IMR-90 (cell line): ENCODE measurements at regions not wholly inside any gene's neighbourhood (a gene's known extent, or its start where the extent isn't known, plus 50 kb on each side); places are given as distances from the start of the nearest gene placed in this dataset.

Experiments
- ATAC-seq: fragments of 200-7000 bp; cut with Tn5 transposase; 2 replicates; pipeline ENCODE4 v1.9.1; 2020; ENCODE audit warnings: low read depth, mild to moderate bottlenecking, moderate library complexity
- BruUV-seq: library from RNA; stranded (reverse); fragments of 400-500 nt; replicated peaks from 2 replicates; lab custom pipeline; 2021; lab: Mats Ljungman, UMichigan
- CTCF ChIA-PET: fragments of 300-600 bp; formaldehyde crosslinking; extraction: SDS; loops from one replicate; lab custom pipeline; 2021; ENCODE audit warnings: antibody characterized with exemption; lab: Yijun Ruan, JAX
- POLR2A ChIA-PET: fragments of 300-600 bp; sonication (Branson Sonifier 250); formaldehyde crosslinking; loops from one replicate; lab custom pipeline; 2022; ENCODE audit warnings: antibody characterized with exemption; ENCODE audit not compliant: unreplicated experiment; lab: Charles Lee
- DNase-seq: peaks from one replicate; pipeline ENCODE4 v3.0.0; 2013
- H2AFZ ChIP-seq: replicated peaks from 2 replicates; pipeline ENCODE3; 2013; ENCODE audit warnings: low read length, mild to moderate bottlenecking; ENCODE audit not compliant: poor library complexity
- H2AK5ac ChIP-seq: 2 replicates; pipeline ENCODE4 v1.6.1; 2013; ENCODE audit warnings: low read depth, low read length, inconsistent platforms
- H2AK9ac ChIP-seq: replicated peaks from 2 replicates; pipeline ENCODE3; 2013; ENCODE audit warnings: mild to moderate bottlenecking, low read depth, low read length, moderate library complexity; ENCODE audit not compliant: poor library complexity
- H2BK120ac ChIP-seq: 2 replicates; pipeline ENCODE4 v1.6.1; 2013; ENCODE audit warnings: low read depth, low read length, inconsistent platforms
- H2BK15ac ChIP-seq: 3 replicates; pipeline ENCODE4 v1.6.1; 2013; ENCODE audit warnings: low read depth, low read length, inconsistent platforms
- H2BK20ac ChIP-seq: 2 replicates; pipeline ENCODE4 v1.6.1; 2013; ENCODE audit warnings: low read depth, mild to moderate bottlenecking, inconsistent platforms, low read length, moderate library complexity
- H2BK5ac ChIP-seq: 2 replicates; pipeline ENCODE4 v1.6.1; 2013; ENCODE audit warnings: mild to moderate bottlenecking, low read depth, low read length, inconsistent platforms; ENCODE audit not compliant: poor library complexity, severe bottlenecking
- H3K14ac ChIP-seq: replicated peaks from 2 replicates; pipeline ENCODE4 v1.6.1; 2013; ENCODE audit warnings: low read depth, low read length, inconsistent platforms
- H3K18ac ChIP-seq: 2 replicates; pipeline ENCODE4 v1.6.1; 2013; ENCODE audit warnings: low read depth, low read length, control low read depth
- H3K23ac ChIP-seq: 2 replicates; pipeline ENCODE4 v1.6.1; 2013; ENCODE audit warnings: low read depth, low read length, inconsistent platforms
- H3K27ac ChIP-seq: 2 replicates; pipeline ENCODE4 v1.5.1; 2013; ENCODE audit warnings: mild to moderate bottlenecking, control low read depth, low read length; ENCODE audit not compliant: insufficient read depth
- H3K27me3 ChIP-seq: 2 replicates; pipeline ENCODE4 v1.6.1; 2013; ENCODE audit warnings: low read length; ENCODE audit not compliant: control insufficient read depth, insufficient read depth
- H3K36me3 ChIP-seq: 2 replicates; pipeline ENCODE4 v1.6.1; 2013; ENCODE audit warnings: low read length, mixed read lengths; ENCODE audit not compliant: control insufficient read depth, insufficient read depth
- H3K4ac ChIP-seq: 2 replicates; pipeline ENCODE4 v1.6.1; 2013; ENCODE audit warnings: low read depth, low read length, inconsistent platforms
- H3K4me1 ChIP-seq: 2 replicates; pipeline ENCODE4 v1.6.1; 2013; ENCODE audit warnings: low read length, mixed read lengths; ENCODE audit not compliant: control insufficient read depth, insufficient read depth
- H3K4me2 ChIP-seq: 2 replicates; pipeline ENCODE4 v1.6.1; 2013; ENCODE audit warnings: low read depth, mild to moderate bottlenecking, control low read depth, low read length, moderate library complexity
- H3K4me3 ChIP-seq: 2 replicates; pipeline ENCODE4 v1.5.1; 2013; ENCODE audit warnings: low read depth, mild to moderate bottlenecking, control low read depth, low read length, moderate library complexity; ENCODE audit not compliant: insufficient read depth
- H3K56ac ChIP-seq: 2 replicates; pipeline ENCODE4 v1.6.1; 2013; ENCODE audit warnings: low read length, inconsistent platforms; ENCODE audit not compliant: insufficient read depth; ENCODE audit errors: extremely low read depth
- H3K79me1 ChIP-seq, 2 experiments: 2 replicates each; pipeline ENCODE4 v1.6.1; 2013; ENCODE audit warnings: low read length in 2 of 2, inconsistent platforms in 1 of 2, low read depth in 1 of 2
- H3K9ac ChIP-seq: 2 replicates; pipeline ENCODE4 v1.6.1; 2013; ENCODE audit warnings: low read depth, low read length, control low read depth
- H3K9me1 ChIP-seq: 2 replicates; pipeline ENCODE4 v1.6.1; 2013; ENCODE audit warnings: low read length, inconsistent platforms; ENCODE audit not compliant: insufficient read depth
- H3K9me3 ChIP-seq: 2 replicates; pipeline ENCODE4 v1.6.1; 2013; ENCODE audit warnings: low read length; ENCODE audit not compliant: control insufficient read depth, insufficient read depth
- H4K20me1 ChIP-seq: 2 replicates; pipeline ENCODE4 v1.6.1; 2013; ENCODE audit warnings: low read length, inconsistent platforms; ENCODE audit not compliant: insufficient read depth
- H4K5ac ChIP-seq: 2 replicates; pipeline ENCODE4 v1.6.1; 2013; ENCODE audit warnings: mild to moderate bottlenecking, low read depth, low read length, control low read depth
- H4K8ac ChIP-seq, 2 experiments: 2 replicates each; pipeline ENCODE4 v1.6.1; 2013; ENCODE audit warnings: low read depth in 2 of 2, low read length in 2 of 2, control low read depth in 1 of 2, inconsistent platforms in 1 of 2
- H4K91ac ChIP-seq: 2 replicates; pipeline ENCODE4 v1.6.1; 2013; ENCODE audit warnings: low read depth, low read length, inconsistent platforms; ENCODE audit not compliant: insufficient read depth
- BHLHE40 ChIP-seq: fragments of 150-350 bp; IDR thresholded peaks from 2 replicates; pipeline ENCODE4 v1.6.1; 2016; ENCODE audit warnings: mild to moderate bottlenecking, low read depth, low read length
- FOS ChIP-seq: fragments of 150-350 bp; IDR thresholded peaks from 2 replicates; pipeline ENCODE4 v1.6.1; 2016; ENCODE audit warnings: low read depth, low read length
- MAFK ChIP-seq: IDR thresholded peaks from 2 replicates; pipeline ENCODE4 v1.6.1; 2012; ENCODE audit warnings: low read depth, low read length, improper control_type of control experiment
- MAZ ChIP-seq: IDR thresholded peaks from 2 replicates; pipeline ENCODE4 v1.6.1; 2012; ENCODE audit warnings: low read depth, mild to moderate bottlenecking, low read length, improper control_type of control experiment, moderate library complexity, borderline replicate concordance
- MXI1 ChIP-seq: IDR thresholded peaks from 2 replicates; pipeline ENCODE4 v1.6.1; 2012; ENCODE audit warnings: low read depth, mild to moderate bottlenecking, low read length, moderate library complexity, borderline replicate concordance
- NFE2L2 ChIP-seq: fragments of 150-350 bp; IDR thresholded peaks from 2 replicates; pipeline ENCODE4 v1.6.1; 2016; ENCODE audit warnings: low read depth, mild to moderate bottlenecking, low read length
- RAD21 ChIP-seq: IDR thresholded peaks from 2 replicates; pipeline ENCODE4 v1.6.1; 2012; ENCODE audit warnings: low read length, improper control_type of control experiment
- RCOR1 ChIP-seq: IDR thresholded peaks from 2 replicates; pipeline ENCODE4 v1.6.1; 2012; ENCODE audit warnings: mild to moderate bottlenecking, low read length, improper control_type of control experiment; ENCODE audit not compliant: insufficient replicate concordance
- WGBS, 2 experiments: methylation state at CpG; one replicate each; pipeline versions ENCODE4 v1.1.5 to v1.1.7; 2013; ENCODE audit warnings: missing lambda C conversion rate in 2 of 2; ENCODE audit not compliant: insufficient read length in 1 of 2; ENCODE audit errors: extremely low coverage in 2 of 2; 5-methylcytosine and 5-hydroxymethylcytosine counted together
- dilution Hi-C: fragments of 300-500 bp; cut with HindIII; formaldehyde crosslinking; loops from one replicate; pipeline ENCODE4 v1.14.3; 2018; ENCODE audit warnings: low sequenced_read_pairs; ENCODE audit not compliant: unreplicated experiment
- in situ Hi-C: fragments of 300-500 bp; cut with MboI; formaldehyde crosslinking; loops from 3 replicates; pipeline ENCODE4 v1.14.3; 2019; ENCODE audit warnings: low sequenced_read_pairs, inconsistent platforms, mixed read lengths
- intact Hi-C: fragments of 100-400 bp; cut with micrococcal nuclease; formaldehyde crosslinking; loops from 2 replicates; pipeline ENCODE4 v1.10.0; 2022

DNA sequence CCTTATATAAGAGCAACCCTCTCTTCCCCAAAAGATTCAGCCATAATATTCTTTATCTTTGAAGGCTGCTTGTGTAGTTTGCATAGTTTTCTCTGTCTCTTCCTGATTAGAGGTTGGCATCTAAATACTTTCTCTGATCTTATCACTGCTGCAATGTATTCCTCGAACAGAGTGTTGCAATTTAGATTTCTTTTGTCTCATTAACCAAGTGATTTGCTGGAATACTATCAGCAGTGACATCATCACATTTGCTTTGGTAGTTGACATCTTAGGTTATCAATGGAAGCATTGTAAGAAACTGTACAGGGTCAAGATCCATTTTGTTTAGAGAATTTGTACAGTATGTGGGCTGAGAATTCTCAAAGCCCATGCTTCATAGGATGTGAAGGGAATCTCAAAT is 72.0 kb upstream of the NEUROD1 start:
- no peak overlapping the region for H2AK9ac ChIP-seq
- H2AK5ac ChIP-seq = no peak overlapping the region
- BruUV-seq = no TSS peak
- H4K20me1 ChIP-seq = no peaks in the 10 kb centered on the region
- H3K79me1 ChIP-seq = no peaks in the 10 kb centered on the region
- no CpG with 5 or more reads among the region's 1 CpG for WGBS, 2 experiments
- no peaks in the 10 kb centered on the region for H3K9me3 ChIP-seq
- ATAC-seq (no peak; the same call in 1 of the 2 replicates), DNase-seq (peak; percentile 39)
- H3K4me1 ChIP-seq = no peaks in the 10 kb centered on the region
- no peak overlapping the region for H3K4ac ChIP-seq
- no peak overlapping the region for H2BK5ac ChIP-seq
- no peak overlapping the region for H4K8ac ChIP-seq
- no peak overlapping the region for H3K9ac ChIP-seq
- no peak overlapping the region for H3K18ac ChIP-seq
- no peak overlapping the region for H3K23ac ChIP-seq
- dilution Hi-C loops = no loop called here
- H3K14ac ChIP-seq = no peak overlapping the region
- H3K36me3 ChIP-seq = no peaks in the 10 kb centered on the region
- no peak overlapping the region for H3K27ac ChIP-seq
- H2BK15ac ChIP-seq = no peak overlapping the region
- H2BK120ac ChIP-seq = no peak overlapping the region
- POLR2A ChIA-PET = no interaction called here
- H4K5ac ChIP-seq = no peak overlapping the region
- no peak overlapping the region for H4K91ac ChIP-seq
- in situ Hi-C loops = loop anchor here (25.0 kb wide), 1 partner anchor 910 kb away; no protein-coding TSS in a partner anchor
- CTCF ChIA-PET = no interaction called here
- no peak overlapping the region for H2BK20ac ChIP-seq
- no peak overlapping the region for H3K4me2 ChIP-seq
- H2AFZ ChIP-seq = no peak overlapping the region
- no peak overlapping the region for H3K56ac ChIP-seq
- no peaks in the 10 kb centered on the region for H3K27me3 ChIP-seq
- H3K9me1 ChIP-seq = no peaks in the 10 kb centered on the region
- TF ChIP-seq FOS (no peak), MAZ (no peak), MXI1 (no peak), NFE2L2 (no peak), MAFK (no peak), BHLHE40 (no peak), RCOR1 (no peak), RAD21 (no peak)
- intact Hi-C loops = no loop called here
- no peak overlapping the region for H3K4me3 ChIP-seq
